ENCODE measurements at regions not wholly inside any gene's neighbourhood (a gene's known extent, or its start where the extent isn't known, plus 50 kb on each side); places are given as distances from the start of the nearest gene placed in this dataset.

GRCh38 chr3:64464955-64465354, 222.8 kb downstream of the ADAMTS9 start:
- ATAC-seq, result no peak
- DNase-seq, result no peak
- intact Hi-C loops (cut with DNase I, micrococcal nuclease), result no loop called here

- intact Hi-C loops (cut with DNase I, micrococcal nuclease), result no loop called here
- ATAC-seq (no peak), DNase-seq (no peak)
Measured at GRCh38 chr3:64463981-64464380, 223.8 kb downstream of the ADAMTS9 start.

- ATAC-seq (no peak), DNase-seq (no peak)
- intact Hi-C loops (cut with DNase I, micrococcal nuclease), result no loop called here
Measured at GRCh38 chr3:64462203-64462602, 225.6 kb downstream of the ADAMTS9 start.

- intact Hi-C loops (cut with DNase I, micrococcal nuclease), result no loop called here
- ATAC-seq, result no peak
- DNase-seq, result no peak
Measured at GRCh38 chr3:64460877-64461276, 226.9 kb downstream of the ADAMTS9 start.

- intact Hi-C loops (cut with DNase I, micrococcal nuclease), result no loop called here
- no peak for ATAC-seq
- no peak for DNase-seq
Measured at GRCh38 chr3:64460141-64460730, 227.6 kb downstream of the ADAMTS9 start.

- DNase-seq, result no peak
- ATAC-seq, result no peak
- intact Hi-C loops (cut with DNase I, micrococcal nuclease), result no loop called here
Measured at GRCh38 chr3:64459711-64460110, 228.1 kb downstream of the ADAMTS9 start.

- no peak for DNase-seq
- intact Hi-C loops (cut with DNase I, micrococcal nuclease), result no loop called here
- no peak for ATAC-seq
Measured at GRCh38 chr3:64457811-64458210, 230.0 kb downstream of the ADAMTS9 start.

- ATAC-seq (no peak), DNase-seq (no peak)
- intact Hi-C loops (cut with DNase I, micrococcal nuclease), result no loop called here
Measured at GRCh38 chr3:64456674-64457073, 231.1 kb downstream of the ADAMTS9 start.

GRCh38 chr3:64455351-64455750, 230.1 kb upstream of the PRICKLE2 start:
- intact Hi-C loops (cut with DNase I, micrococcal nuclease), result no loop called here
- ATAC-seq (no peak), DNase-seq (no peak)

- DNase-seq (no peak), ATAC-seq (no peak)
- intact Hi-C loops (cut with DNase I, micrococcal nuclease), result no loop called here
Measured at GRCh38 chr3:64454768-64455167, 229.5 kb upstream of the PRICKLE2 start.

GRCh38 chr3:64454179-64454578, 228.9 kb upstream of the PRICKLE2 start:
- ATAC-seq (no peak), DNase-seq (no peak)
- intact Hi-C loops (cut with DNase I, micrococcal nuclease), result no loop called here

GRCh38 chr3:64451283-64452012, 226.2 kb upstream of the PRICKLE2 start:
- ATAC-seq, result no peak
- no peak for DNase-seq
- intact Hi-C loops (cut with DNase I, micrococcal nuclease), result no loop called here

- intact Hi-C loops (cut with DNase I, micrococcal nuclease), result no loop called here
- DNase-seq, result no peak
- no peak for ATAC-seq
Measured at GRCh38 chr3:64450396-64450956, 225.2 kb upstream of the PRICKLE2 start.

GRCh38 chr3:64449026-64449425, 223.8 kb upstream of the PRICKLE2 start:
- ATAC-seq (no peak), DNase-seq (no peak)
- intact Hi-C loops (cut with DNase I, micrococcal nuclease), result no loop called here

- DNase-seq, result no peak
- no peak for ATAC-seq
- intact Hi-C loops (cut with DNase I, micrococcal nuclease), result no loop called here
Measured at GRCh38 chr3:64445944-64446300, 220.7 kb upstream of the PRICKLE2 start.

GRCh38 chr3:64445109-64445943, 220.1 kb upstream of the PRICKLE2 start:
- ATAC-seq, result peak; percentile 74
- DNase-seq, result peak; percentile 27 to 37
- intact Hi-C loops (cut with DNase I, micrococcal nuclease), result no loop called here

- ATAC-seq, result no peak
Measured at GRCh38 chr3:64444490-64445108, 219.3 kb upstream of the PRICKLE2 start.

GRCh38 chr3:64443546-64444381, 218.5 kb upstream of the PRICKLE2 start:
- DNase-seq (no peak), ATAC-seq (no peak)
- intact Hi-C loops (cut with DNase I, micrococcal nuclease), result no loop called here

More at GRCh38 chr3:64444490-64445108, 219.3 kb upstream of the PRICKLE2 start:
- no peak for DNase-seq
- intact Hi-C loops (cut with DNase I, micrococcal nuclease), result no loop called here

All from left colon (tissue), 2 donors.